ENCODE measurements at regions not wholly inside any gene's neighbourhood (a gene's known extent, or its start where the extent isn't known, plus 50 kb on each side); places are given as distances from the start of the nearest gene placed in this dataset.

DNA sequence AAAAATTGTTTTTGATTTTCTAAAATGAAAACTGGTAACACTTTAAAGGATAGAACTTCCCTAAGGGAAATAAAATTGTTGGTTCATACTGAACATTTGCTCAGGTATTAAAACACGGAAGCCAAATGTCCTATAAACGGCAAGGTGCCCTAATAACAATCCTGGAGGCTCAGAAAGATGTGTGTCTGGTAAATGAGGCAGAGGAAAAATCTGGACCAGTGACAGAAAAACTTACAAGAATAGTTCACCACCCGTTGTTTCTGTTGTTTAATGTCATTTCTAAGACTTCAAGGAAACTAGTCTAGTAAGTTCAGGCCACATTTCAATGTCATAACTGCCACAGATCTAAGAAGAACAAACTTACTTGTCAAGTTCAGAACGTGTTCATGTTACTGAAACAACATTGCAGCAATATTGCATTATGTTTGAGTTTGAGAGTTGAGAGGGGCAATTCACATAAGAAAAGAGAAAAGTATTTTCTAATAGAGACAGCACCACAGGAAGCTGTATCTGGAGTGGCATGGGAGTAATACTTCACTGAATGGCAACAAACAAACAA lies 476.6 kb downstream of the GRXCR1 start:
- Histone ChIP-seq H3K4me1 (no peaks in the 10 kb centered on the region), H3K4me3 (no peak overlapping the region), H3K27me3 (no peaks in the 10 kb centered on the region), H3K27ac (no peak overlapping the region), H3K9me3 (no peaks in the 10 kb centered on the region), H3K36me3 (no peaks in the 10 kb centered on the region)
- intact Hi-C loops (cut with DNase I) = no loop called here
- no peak for FAIRE-seq
- 45 to 46% methylated on average over 4 of the region's 4 CpGs for WGBS, 2 donors
- no peak for ATAC-seq
- TF ChIP-seq, protein P1, sequence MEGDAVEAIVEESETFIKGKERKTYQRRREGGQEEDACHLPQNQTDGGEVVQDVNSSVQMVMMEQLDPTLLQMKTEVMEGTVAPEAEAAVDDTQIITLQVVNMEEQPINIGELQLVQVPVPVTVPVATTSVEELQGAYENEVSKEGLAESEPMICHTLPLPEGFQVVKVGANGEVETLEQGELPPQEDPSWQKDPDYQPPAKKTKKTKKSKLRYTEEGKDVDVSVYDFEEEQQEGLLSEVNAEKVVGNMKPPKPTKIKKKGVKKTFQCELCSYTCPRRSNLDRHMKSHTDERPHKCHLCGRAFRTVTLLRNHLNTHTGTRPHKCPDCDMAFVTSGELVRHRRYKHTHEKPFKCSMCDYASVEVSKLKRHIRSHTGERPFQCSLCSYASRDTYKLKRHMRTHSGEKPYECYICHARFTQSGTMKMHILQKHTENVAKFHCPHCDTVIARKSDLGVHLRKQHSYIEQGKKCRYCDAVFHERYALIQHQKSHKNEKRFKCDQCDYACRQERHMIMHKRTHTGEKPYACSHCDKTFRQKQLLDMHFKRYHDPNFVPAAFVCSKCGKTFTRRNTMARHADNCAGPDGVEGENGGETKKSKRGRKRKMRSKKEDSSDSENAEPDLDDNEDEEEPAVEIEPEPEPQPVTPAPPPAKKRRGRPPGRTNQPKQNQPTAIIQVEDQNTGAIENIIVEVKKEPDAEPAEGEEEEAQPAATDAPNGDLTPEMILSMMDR (IDR thresholded peaks at IDR 0.05) = no peak
- DNase-seq = no peak

DNA sequence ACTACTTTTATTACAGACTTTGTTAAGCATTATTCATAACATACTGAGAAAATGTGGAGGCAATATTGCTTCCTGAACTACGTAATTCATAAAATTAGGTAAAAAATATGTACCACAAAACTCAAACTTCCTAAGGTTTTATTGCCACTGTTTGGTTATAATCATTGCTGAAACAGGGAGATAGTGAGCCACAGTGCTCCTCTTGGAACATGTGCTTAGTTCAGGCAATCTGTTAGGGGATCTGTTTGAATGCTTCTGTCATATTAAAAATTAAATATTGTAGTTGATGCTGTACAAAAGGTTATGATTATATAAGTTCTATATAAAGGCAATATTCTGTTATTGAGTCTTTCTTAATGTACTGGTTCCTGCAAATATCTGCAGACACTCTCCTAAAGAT lies 480.7 kb downstream of the GRXCR1 start:
- WGBS, 2 donors = 68 to 82% methylated on average over 1 of the region's 1 CpG

DNA sequence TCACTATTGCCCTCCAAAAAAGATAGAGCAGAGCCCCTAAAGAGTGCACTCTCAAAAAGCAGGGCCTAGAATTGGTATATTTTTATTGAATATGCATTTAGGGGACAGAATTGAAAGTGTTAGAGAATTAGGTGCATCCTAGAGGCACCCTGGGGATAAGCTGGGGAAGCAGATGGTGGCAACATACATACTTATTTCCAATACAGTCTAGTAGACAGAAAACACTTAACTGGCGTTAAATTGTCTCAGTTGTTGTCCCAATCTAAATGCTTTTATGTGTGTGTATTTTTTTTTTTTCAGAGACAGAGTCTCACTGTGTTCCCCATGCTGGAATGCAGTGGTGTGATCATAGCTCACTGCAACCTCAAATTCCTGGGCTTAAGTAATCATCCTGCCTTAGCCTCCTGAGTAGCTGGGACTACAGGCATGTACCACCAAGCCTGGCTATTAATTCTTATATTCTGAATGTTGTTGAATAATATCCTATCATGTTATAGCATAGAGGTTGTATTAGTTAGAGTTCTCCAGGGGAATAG lies 481.8 kb downstream of the GRXCR1 start:
- FAIRE-seq (no peak), DNase-seq (no peak), ATAC-seq (no peak)
- H3K27me3 ChIP-seq = no peaks in the 10 kb centered on the region
- intact Hi-C loops (cut with DNase I) = no loop called here
- no peak overlapping the region for H3K27ac ChIP-seq
- H3K4me1 ChIP-seq = no peaks in the 10 kb centered on the region
- H3K9me3 ChIP-seq = no peaks in the 10 kb centered on the region
- WGBS, 2 donors = 50 to 57% methylated on average over 1 of the region's 1 CpG
- H3K4me3 ChIP-seq = no peak overlapping the region
- TF ChIP-seq, protein P1 (IDR thresholded peaks at IDR 0.05) = no peak
- no peaks in the 10 kb centered on the region for H3K36me3 ChIP-seq

More for the DNA sequence above, 480.7 kb downstream of the GRXCR1 start:
- intact Hi-C loops (cut with DNase I) = no loop called here
- DNase-seq (no peak), ATAC-seq (no peak), FAIRE-seq (no peak)
- no peak overlapping the region for H3K27ac ChIP-seq
- no peaks in the 10 kb centered on the region for H3K27me3 ChIP-seq
- no peaks in the 10 kb centered on the region for H3K36me3 ChIP-seq
- TF ChIP-seq, protein P1 (IDR thresholded peaks at IDR 0.05) = no peak
- no peaks in the 10 kb centered on the region for H3K9me3 ChIP-seq
- H3K4me1 ChIP-seq = no peaks in the 10 kb centered on the region
- H3K4me3 ChIP-seq = no peak overlapping the region

DNA sequence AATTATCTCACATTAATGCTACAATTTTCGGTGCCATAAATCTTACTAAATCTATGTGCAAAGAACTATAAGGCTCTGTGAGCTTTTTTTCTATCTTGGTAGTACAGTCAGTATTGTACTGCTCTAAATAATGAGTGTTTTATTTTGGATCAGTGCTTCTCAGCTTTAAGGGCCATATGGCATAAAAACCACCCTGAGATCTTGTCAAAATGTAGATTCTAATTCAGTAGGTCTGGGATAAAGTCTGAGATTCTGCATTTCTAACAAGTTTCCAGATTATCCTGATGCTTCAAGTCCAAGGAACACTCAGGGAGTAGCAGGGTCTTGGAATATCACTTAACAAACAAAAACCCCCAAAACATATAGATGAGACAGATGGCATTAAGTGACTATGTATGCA lies 486.5 kb downstream of the GRXCR1 start:
- TF ChIP-seq, protein P1 (IDR thresholded peaks at IDR 0.05) = no peak
- Histone ChIP-seq H3K36me3 (no peaks in the 10 kb centered on the region), H3K4me1 (no peaks in the 10 kb centered on the region), H3K27me3 (no peaks in the 10 kb centered on the region), H3K27ac (no peak overlapping the region), H3K4me3 (no peak overlapping the region), H3K9me3 (no peaks in the 10 kb centered on the region)
- FAIRE-seq (no peak), DNase-seq (no peak), ATAC-seq (no peak)
- intact Hi-C loops (cut with DNase I) = no loop called here
- WGBS, 2 donors = 74 to 80% methylated on average over 1 of the region's 1 CpG

DNA sequence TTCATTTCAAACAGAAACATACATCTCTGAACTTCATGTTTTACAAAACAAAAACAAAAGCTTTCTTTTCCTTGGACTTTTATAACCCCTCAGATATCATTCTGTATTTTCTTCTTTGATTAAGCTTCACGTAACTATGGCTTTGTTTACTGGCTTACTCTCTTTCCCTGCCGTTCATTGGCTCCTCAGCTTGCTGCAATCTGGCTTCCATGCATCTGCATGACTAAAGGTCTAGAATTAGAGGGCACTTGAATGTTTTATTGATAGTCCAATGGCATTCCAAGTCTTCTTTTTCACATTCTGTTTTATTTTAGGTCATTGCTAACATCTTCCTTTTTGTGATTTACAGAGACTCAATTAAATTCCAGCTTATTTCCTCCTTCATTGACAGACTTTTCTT lies 487.6 kb downstream of the GRXCR1 start:
- intact Hi-C loops (cut with DNase I) = no loop called here
- Histone ChIP-seq H3K4me3 (no peak overlapping the region), H3K9me3 (no peaks in the 10 kb centered on the region), H3K27ac (no peak overlapping the region), H3K27me3 (no peaks in the 10 kb centered on the region), H3K4me1 (no peaks in the 10 kb centered on the region), H3K36me3 (no peaks in the 10 kb centered on the region)
- WGBS, 2 donors = 82 to 85% methylated on average over 2 of the region's 2 CpGs
- ATAC-seq (no peak), DNase-seq (no peak), FAIRE-seq (no peak)
- TF ChIP-seq, protein P1 (IDR thresholded peaks at IDR 0.05) = no peak

Data from pancreas (tissue), 10 donors.